Calu3 (cell line): ENCODE measurements at regions not wholly inside any gene's neighbourhood (a gene's known extent, or its start where the extent isn't known, plus 50 kb on each side); places are given as distances from the start of the nearest gene placed in this dataset.

ENCODE experiments used
- BruUV-seq: library from RNA; stranded (reverse); fragments of 400-500 nt; replicated peaks from 2 replicates; lab custom pipeline; 2021; lab: Mats Ljungman, UMichigan
- CTCF ChIA-PET: fragments of 300-600 bp; sonication (Branson Sonifier 250); formaldehyde crosslinking; loops from one replicate; lab custom pipeline; 2022; ENCODE audit warnings: antibody characterized with exemption; lab: Charles Lee
- DNase-seq: peaks from one replicate; pipeline ENCODE4 v3.0.0; 2022
- H3K27ac Mint-ChIP-seq: one replicate; pipeline ENCODE4 v1.8.0; 2022; ENCODE audit warnings: mixed read lengths; ENCODE audit not compliant: unreplicated experiment
- H3K27me3 Mint-ChIP-seq: one replicate; pipeline ENCODE4 v1.8.0; 2022; ENCODE audit warnings: mixed read lengths; ENCODE audit not compliant: unreplicated experiment
- H3K36me3 Mint-ChIP-seq: one replicate; pipeline ENCODE4 v1.8.0; 2022; ENCODE audit warnings: mild to moderate bottlenecking, moderate library complexity, mixed read lengths; ENCODE audit not compliant: insufficient read depth, unreplicated experiment
- H3K4me1 Mint-ChIP-seq: one replicate; pipeline ENCODE4 v1.8.0; 2022; ENCODE audit warnings: mild to moderate bottlenecking, low read depth, mixed read lengths; ENCODE audit not compliant: unreplicated experiment
- H3K4me3 Mint-ChIP-seq: one replicate; pipeline ENCODE4 v1.8.0; 2022; ENCODE audit warnings: mild to moderate bottlenecking, low read depth, moderate library complexity, mixed read lengths; ENCODE audit not compliant: unreplicated experiment
- H3K9me3 Mint-ChIP-seq: one replicate; pipeline ENCODE4 v1.8.0; 2022; ENCODE audit warnings: low read depth, mixed read lengths; ENCODE audit not compliant: unreplicated experiment
- intact Hi-C: fragments of 100-400 bp; cut with micrococcal nuclease; formaldehyde crosslinking; loops from one replicate; pipeline ENCODE4 v1.10.0; 2022; ENCODE audit not compliant: unreplicated experiment
- TF ChIP-seq, protein P1 (sequence below): fragments of 200-600 bp; IDR thresholded peaks from one replicate; pipeline ENCODE4 v1.8.0; 2022; ENCODE audit warnings: antibody characterized with exemption; ENCODE audit not compliant: unreplicated experiment

- Mint-ChIP-seq H3K9me3 (peaks cover 6% of the 10 kb centered on the region), H3K36me3 (no peaks in the 10 kb centered on the region), H3K27ac (no peak overlapping the region), H3K27me3 (no peaks in the 10 kb centered on the region), H3K4me3 (no peak overlapping the region), H3K4me1 (no peaks in the 10 kb centered on the region)
- DNase-seq: no peak
- intact Hi-C loops: no loop called here
- TF ChIP-seq, protein P1, sequence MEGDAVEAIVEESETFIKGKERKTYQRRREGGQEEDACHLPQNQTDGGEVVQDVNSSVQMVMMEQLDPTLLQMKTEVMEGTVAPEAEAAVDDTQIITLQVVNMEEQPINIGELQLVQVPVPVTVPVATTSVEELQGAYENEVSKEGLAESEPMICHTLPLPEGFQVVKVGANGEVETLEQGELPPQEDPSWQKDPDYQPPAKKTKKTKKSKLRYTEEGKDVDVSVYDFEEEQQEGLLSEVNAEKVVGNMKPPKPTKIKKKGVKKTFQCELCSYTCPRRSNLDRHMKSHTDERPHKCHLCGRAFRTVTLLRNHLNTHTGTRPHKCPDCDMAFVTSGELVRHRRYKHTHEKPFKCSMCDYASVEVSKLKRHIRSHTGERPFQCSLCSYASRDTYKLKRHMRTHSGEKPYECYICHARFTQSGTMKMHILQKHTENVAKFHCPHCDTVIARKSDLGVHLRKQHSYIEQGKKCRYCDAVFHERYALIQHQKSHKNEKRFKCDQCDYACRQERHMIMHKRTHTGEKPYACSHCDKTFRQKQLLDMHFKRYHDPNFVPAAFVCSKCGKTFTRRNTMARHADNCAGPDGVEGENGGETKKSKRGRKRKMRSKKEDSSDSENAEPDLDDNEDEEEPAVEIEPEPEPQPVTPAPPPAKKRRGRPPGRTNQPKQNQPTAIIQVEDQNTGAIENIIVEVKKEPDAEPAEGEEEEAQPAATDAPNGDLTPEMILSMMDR: no peak
- BruUV-seq: no TSS peak
- CTCF ChIA-PET: no interaction called here
Measured at GRCh38 chr2:22801071-22801470, 583.9 kb upstream of the KLHL29 start.

- intact Hi-C loops: no loop called here
- TF ChIP-seq, protein P1: no peak
- peaks cover 11% of the 10 kb centered on the region for H3K9me3 Mint-ChIP-seq
- no peak for DNase-seq
- H3K4me3 Mint-ChIP-seq: no peak overlapping the region
- H3K27ac Mint-ChIP-seq: no peak overlapping the region
- H3K27me3 Mint-ChIP-seq: no peaks in the 10 kb centered on the region
- H3K4me1 Mint-ChIP-seq: no peaks in the 10 kb centered on the region
- H3K36me3 Mint-ChIP-seq: no peaks in the 10 kb centered on the region
- CTCF ChIA-PET: no interaction called here
- no TSS peak for BruUV-seq
Measured at GRCh38 chr2:22801970-22802369, 583.0 kb upstream of the KLHL29 start.

DNA sequence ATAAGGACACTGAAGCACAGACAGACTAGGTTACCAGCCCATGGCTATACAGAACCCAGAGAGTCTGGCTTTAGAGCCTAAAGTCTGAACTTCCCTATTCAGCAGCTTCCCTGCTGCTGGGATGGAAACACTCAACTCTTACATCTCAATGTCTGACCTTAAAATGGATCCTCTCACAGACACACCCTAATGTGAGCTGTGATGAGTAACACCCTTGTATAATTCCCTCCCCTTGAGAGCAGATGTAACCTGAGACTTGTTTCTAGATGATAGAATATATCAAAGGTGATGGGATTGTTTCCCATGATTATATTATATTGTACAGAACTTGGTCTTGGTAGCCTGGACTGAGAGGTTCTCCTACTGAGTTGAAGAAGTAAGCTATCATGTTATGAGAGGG is 577.1 kb upstream of the KLHL29 start:
- peaks cover 11% of the 10 kb centered on the region for H3K9me3 Mint-ChIP-seq
- BruUV-seq: no TSS peak
- CTCF ChIA-PET: no interaction called here
- H3K36me3 Mint-ChIP-seq: no peaks in the 10 kb centered on the region
- H3K4me1 Mint-ChIP-seq: peaks cover 8% of the 10 kb centered on the region
- H3K27me3 Mint-ChIP-seq: no peaks in the 10 kb centered on the region
- TF ChIP-seq, protein P1: no peak
- intact Hi-C loops: no loop called here
- no peak overlapping the region for H3K27ac Mint-ChIP-seq
- no peak for DNase-seq
- no peak overlapping the region for H3K4me3 Mint-ChIP-seq

- Mint-ChIP-seq H3K9me3 (peaks cover 5% of the 10 kb centered on the region), H3K27ac (no peak overlapping the region), H3K36me3 (no peaks in the 10 kb centered on the region), H3K27me3 (no peaks in the 10 kb centered on the region), H3K4me1 (peaks cover 8% of the 10 kb centered on the region), H3K4me3 (no peak overlapping the region)
- no TSS peak for BruUV-seq
- CTCF ChIA-PET: no interaction called here
- TF ChIP-seq, protein P1: no peak
- intact Hi-C loops: loop anchor here (10.0 kb wide), 1 partner anchor 184 kb away; no protein-coding TSS in a partner anchor
- no peak for DNase-seq
Measured at GRCh38 chr2:22810602-22811001, 574.4 kb upstream of the KLHL29 start.
